Astrocyte (in vitro differentiated cells and primary cell): ENCODE measurements at regions not wholly inside any gene's neighbourhood (a gene's known extent, or its start where the extent isn't known, plus 50 kb on each side); places are given as distances from the start of the nearest gene placed in this dataset.

Source experiments
- DNase-seq: peaks from one replicate; pipeline ENCODE4 v3.0.0-alpha.2; 2010; ENCODE audit warnings: low read depth
- FAIRE-seq: peaks from 2 replicates; lab custom pipeline; 2011; peaks lifted over from hg19 to GRCh38; lab: Jason Lieb, UNC
- H2AFZ ChIP-seq: 2 replicates; pipeline ENCODE4 v1.6.0; 2012; ENCODE audit warnings: low read depth, low read length, inconsistent platforms
- H3K27ac ChIP-seq: 2 replicates; pipeline ENCODE4 v1.5.1; 2011; ENCODE audit warnings: low read depth, low read length, inconsistent platforms
- H3K27me3 ChIP-seq: 2 replicates; pipeline ENCODE4 v1.6.0; 2011; ENCODE audit warnings: low read length, inconsistent platforms; ENCODE audit not compliant: insufficient read depth
- H3K36me3 ChIP-seq: 2 replicates; pipeline ENCODE4 v1.5.1; 2011; ENCODE audit warnings: low read length, inconsistent platforms; ENCODE audit not compliant: insufficient read depth
- H3K4me1 ChIP-seq: 2 replicates; pipeline ENCODE4 v1.5.1; 2011; ENCODE audit warnings: low read length, inconsistent platforms; ENCODE audit not compliant: insufficient read depth
- H3K4me2 ChIP-seq: 2 replicates; pipeline ENCODE4 v1.6.0; 2012; ENCODE audit warnings: low read length, inconsistent platforms
- H3K4me3 ChIP-seq: 2 replicates; pipeline ENCODE4 v1.5.1; 2011; ENCODE audit warnings: low read depth, mild to moderate bottlenecking, low read length, inconsistent platforms; ENCODE audit not compliant: insufficient read depth
- H3K79me2 ChIP-seq: 2 replicates; pipeline ENCODE4 v1.6.0; 2012; ENCODE audit warnings: mild to moderate bottlenecking, low read length, inconsistent platforms; ENCODE audit not compliant: insufficient read depth
- H3K9ac ChIP-seq: 2 replicates; pipeline ENCODE4 v1.6.0; 2012; ENCODE audit warnings: mild to moderate bottlenecking, low read length, inconsistent platforms
- H3K9me3 ChIP-seq: 2 replicates; pipeline ENCODE4 v1.5.1; 2012; ENCODE audit warnings: low read depth, mild to moderate bottlenecking, low read length, inconsistent platforms; ENCODE audit not compliant: insufficient read depth
- H4K20me1 ChIP-seq: 2 replicates; pipeline ENCODE4 v1.6.0; 2012; ENCODE audit warnings: low read length, inconsistent platforms; ENCODE audit not compliant: insufficient read depth
- H3K27ac Mint-ChIP-seq: one replicate; pipeline ENCODE4 v1.8.0; 2021; ENCODE audit warnings: mild to moderate bottlenecking, mixed read lengths; ENCODE audit not compliant: unreplicated experiment
- H3K27me3 Mint-ChIP-seq: one replicate; pipeline ENCODE4 v1.8.0; 2021; ENCODE audit warnings: low read depth, mixed read lengths; ENCODE audit not compliant: unreplicated experiment
- H3K36me3 Mint-ChIP-seq: one replicate; pipeline ENCODE4 v1.8.0; 2021; ENCODE audit warnings: low read depth, mixed read lengths; ENCODE audit not compliant: unreplicated experiment
- H3K4me1 Mint-ChIP-seq: one replicate; pipeline ENCODE4 v1.8.0; 2021; ENCODE audit warnings: low read depth, mixed read lengths; ENCODE audit not compliant: unreplicated experiment
- H3K4me3 Mint-ChIP-seq: one replicate; pipeline ENCODE4 v1.8.0; 2021; ENCODE audit warnings: mild to moderate bottlenecking, moderate library complexity, mixed read lengths; ENCODE audit not compliant: unreplicated experiment
- H3K9me3 Mint-ChIP-seq: one replicate; pipeline ENCODE4 v1.8.0; 2021; ENCODE audit warnings: mild to moderate bottlenecking, mixed read lengths; ENCODE audit not compliant: unreplicated experiment
- EZH2 ChIP-seq: IDR thresholded peaks from 2 replicates; pipeline ENCODE4 v1.6.1; 2012; ENCODE audit warnings: mild to moderate bottlenecking, low read length, inconsistent platforms; ENCODE audit not compliant: insufficient read depth
- TF ChIP-seq, protein P1 (sequence below): IDR thresholded peaks from 2 replicates; pipeline ENCODE4 v1.5.1; 2011; ENCODE audit warnings: low read depth, mild to moderate bottlenecking, inconsistent platforms, low read length, moderate library complexity; ENCODE audit not compliant: insufficient read depth

DNA sequence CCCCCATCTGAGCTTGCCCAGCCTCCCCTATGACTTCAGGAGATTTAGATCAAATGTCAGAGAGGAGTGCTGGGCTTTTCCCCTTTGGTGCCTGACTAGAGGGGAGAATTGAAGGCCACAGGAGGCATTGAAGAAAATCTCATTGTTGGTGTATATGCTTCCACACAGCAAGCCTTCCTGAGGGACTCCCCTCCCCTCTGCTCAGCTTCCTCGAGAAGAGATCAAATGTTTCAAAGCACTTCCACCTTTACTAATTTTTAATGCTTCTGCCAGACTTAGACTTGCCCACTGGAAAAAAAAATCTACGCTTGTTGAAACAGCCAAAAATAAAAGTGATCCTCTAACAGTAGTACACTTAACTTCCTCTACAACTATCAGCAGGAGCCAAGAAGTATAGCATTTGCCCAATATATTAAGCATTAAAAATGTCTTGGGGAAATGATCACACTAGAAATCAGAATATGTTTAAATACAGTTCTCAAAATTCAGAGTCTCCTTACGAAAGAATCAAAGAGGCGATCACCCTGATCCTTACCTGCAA, 79.3 kb downstream of the FZD1 start:
- Histone ChIP-seq H4K20me1 (no peaks in the 10 kb centered on the region), H3K4me3 (no peak overlapping the region), H3K36me3 (no peaks in the 10 kb centered on the region), H3K9ac (no peak overlapping the region), H3K4me2 (no peak overlapping the region), H3K9me3 (no peaks in the 10 kb centered on the region), H3K79me2 (no peaks in the 10 kb centered on the region), H3K27me3 (peaks cover 12% of the 10 kb centered on the region), H2AFZ (no peak overlapping the region), H3K27ac (no peak overlapping the region), H3K4me1 (peaks cover 9% of the 10 kb centered on the region)
- DNase-seq (no peak), FAIRE-seq (no peak)
- Mint-ChIP-seq H3K9me3 (peaks cover 3% of the 10 kb centered on the region), H3K27ac (no peak overlapping the region), H3K27me3 (peaks cover 22% of the 10 kb centered on the region), H3K4me1 (peaks cover 3% of the 10 kb centered on the region), H3K4me3 (no peak overlapping the region), H3K36me3 (no peaks in the 10 kb centered on the region)
- TF ChIP-seq, protein P1, sequence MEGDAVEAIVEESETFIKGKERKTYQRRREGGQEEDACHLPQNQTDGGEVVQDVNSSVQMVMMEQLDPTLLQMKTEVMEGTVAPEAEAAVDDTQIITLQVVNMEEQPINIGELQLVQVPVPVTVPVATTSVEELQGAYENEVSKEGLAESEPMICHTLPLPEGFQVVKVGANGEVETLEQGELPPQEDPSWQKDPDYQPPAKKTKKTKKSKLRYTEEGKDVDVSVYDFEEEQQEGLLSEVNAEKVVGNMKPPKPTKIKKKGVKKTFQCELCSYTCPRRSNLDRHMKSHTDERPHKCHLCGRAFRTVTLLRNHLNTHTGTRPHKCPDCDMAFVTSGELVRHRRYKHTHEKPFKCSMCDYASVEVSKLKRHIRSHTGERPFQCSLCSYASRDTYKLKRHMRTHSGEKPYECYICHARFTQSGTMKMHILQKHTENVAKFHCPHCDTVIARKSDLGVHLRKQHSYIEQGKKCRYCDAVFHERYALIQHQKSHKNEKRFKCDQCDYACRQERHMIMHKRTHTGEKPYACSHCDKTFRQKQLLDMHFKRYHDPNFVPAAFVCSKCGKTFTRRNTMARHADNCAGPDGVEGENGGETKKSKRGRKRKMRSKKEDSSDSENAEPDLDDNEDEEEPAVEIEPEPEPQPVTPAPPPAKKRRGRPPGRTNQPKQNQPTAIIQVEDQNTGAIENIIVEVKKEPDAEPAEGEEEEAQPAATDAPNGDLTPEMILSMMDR, result no peak
- no peak for TF ChIP-seq EZH2

DNA sequence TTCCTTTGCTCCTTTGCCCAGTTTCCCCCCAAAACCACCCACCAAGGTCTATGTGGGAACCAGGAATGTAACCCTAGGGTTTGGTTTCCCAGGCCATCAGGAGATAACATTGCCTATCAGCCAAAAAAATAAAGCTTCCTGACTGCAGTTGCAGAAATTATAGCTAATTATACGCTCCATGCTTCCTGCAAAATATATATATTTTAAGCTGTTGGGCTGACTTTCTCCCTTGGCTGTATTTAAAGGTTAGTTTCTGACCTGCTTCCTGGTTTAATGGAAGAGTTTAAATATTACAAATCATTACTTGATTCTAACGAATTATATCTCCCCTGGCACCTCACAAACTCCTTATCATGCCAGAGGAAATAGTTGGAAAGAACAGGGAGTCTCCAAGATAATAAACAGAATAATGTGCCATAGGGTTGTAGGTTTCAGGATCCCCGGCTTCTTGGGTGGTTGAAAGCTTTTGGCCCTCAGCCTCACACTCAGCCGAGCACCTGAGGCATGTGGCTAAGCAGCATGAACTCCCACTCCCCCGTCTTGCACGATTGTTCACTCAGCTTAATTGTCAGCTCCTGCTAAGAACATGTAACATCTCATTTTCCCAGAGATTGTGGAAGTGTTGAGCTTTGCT, 79.9 kb downstream of the FZD1 start:
- Histone ChIP-seq H4K20me1 (no peaks in the 10 kb centered on the region), H3K4me3 (no peak overlapping the region), H3K36me3 (no peaks in the 10 kb centered on the region), H3K9ac (no peak overlapping the region), H3K79me2 (no peaks in the 10 kb centered on the region), H3K27me3 (peaks cover 12% of the 10 kb centered on the region), H3K4me1 (peaks cover 13% of the 10 kb centered on the region), H3K27ac (no peak overlapping the region), H3K9me3 (no peaks in the 10 kb centered on the region), H2AFZ (no peak overlapping the region), H3K4me2 (no peak overlapping the region)
- peaks cover 7% of the 10 kb centered on the region for H3K4me1 Mint-ChIP-seq
- no peak overlapping the region for H3K27ac Mint-ChIP-seq
- no peak overlapping the region for H3K4me3 Mint-ChIP-seq
- TF ChIP-seq EZH2, result no peak
- TF ChIP-seq, protein P1, result no peak
- FAIRE-seq (no peak), DNase-seq (no peak)
- peaks cover 1% of the 10 kb centered on the region for H3K9me3 Mint-ChIP-seq
- H3K36me3 Mint-ChIP-seq, result no peaks in the 10 kb centered on the region
- peaks cover 22% of the 10 kb centered on the region for H3K27me3 Mint-ChIP-seq

DNA sequence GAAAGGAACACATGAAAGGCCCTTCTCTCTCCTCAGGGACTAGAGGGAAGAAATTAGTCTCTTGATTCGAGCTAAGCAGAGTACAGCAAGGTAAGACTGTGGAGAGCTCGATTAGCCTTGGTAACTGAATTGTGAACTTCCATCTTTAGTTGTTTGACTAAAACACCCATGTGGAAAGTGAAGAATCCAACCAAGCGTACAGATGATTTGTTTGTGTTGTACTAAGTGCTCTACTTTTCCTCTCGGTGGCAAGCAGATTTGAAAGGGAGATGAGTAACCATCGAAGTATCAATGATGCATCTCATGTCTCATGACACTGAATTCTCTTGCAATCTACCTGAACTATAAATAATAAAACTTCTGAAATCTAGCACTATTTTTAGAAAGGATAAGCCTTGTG, 80.7 kb downstream of the FZD1 start:
- DNase-seq, result peak; percentile 56
- H3K4me3 ChIP-seq, result no peak overlapping the region
- H3K9ac ChIP-seq, result no peak overlapping the region
- TF ChIP-seq, protein P1, result no peak
- TF ChIP-seq EZH2, result no peak
- H3K27me3 ChIP-seq, result peaks cover 9% of the 10 kb centered on the region
- Mint-ChIP-seq H3K4me3 (no peak overlapping the region), H3K36me3 (no peaks in the 10 kb centered on the region), H3K27me3 (peaks cover 22% of the 10 kb centered on the region), H3K27ac (no peak overlapping the region), H3K4me1 (peaks cover 7% of the 10 kb centered on the region), H3K9me3 (no peaks in the 10 kb centered on the region)
- H4K20me1 ChIP-seq, result no peaks in the 10 kb centered on the region
- no peak overlapping the region for H2AFZ ChIP-seq
- no peaks in the 10 kb centered on the region for H3K9me3 ChIP-seq
- H3K36me3 ChIP-seq, result no peaks in the 10 kb centered on the region
- no peak for FAIRE-seq
- H3K4me2 ChIP-seq, result no peak overlapping the region
- H3K4me1 ChIP-seq, result peaks cover 16% of the 10 kb centered on the region
- no peak overlapping the region for H3K27ac ChIP-seq
- no peaks in the 10 kb centered on the region for H3K79me2 ChIP-seq
